NT2/D1 (cell line): ENCODE measurements at regions not wholly inside any gene's neighbourhood (a gene's known extent, or its start where the extent isn't known, plus 50 kb on each side); places are given as distances from the start of the nearest gene placed in this dataset.

Experiments
- DNase-seq: peaks from one replicate; pipeline ENCODE4 v3.0.0-alpha.2; 2011; ENCODE audit warnings: low read depth, low spot score
- H3K27me3 ChIP-seq: 2 replicates; pipeline ENCODE4 v1.6.0; 2011; ENCODE audit warnings: mild to moderate bottlenecking; ENCODE audit not compliant: insufficient read length, insufficient read depth
- H3K36me3 ChIP-seq: 2 replicates; pipeline ENCODE4 v1.6.1; 2011; ENCODE audit warnings: mild to moderate bottlenecking, low read length, mixed read lengths; ENCODE audit not compliant: insufficient read depth, insufficient read length
- H3K4me1 ChIP-seq: 2 replicates; pipeline ENCODE4 v1.5.1; 2011; ENCODE audit not compliant: insufficient read depth, insufficient read length
- H3K4me3 ChIP-seq: 2 replicates; pipeline ENCODE4 v1.5.1; 2011; ENCODE audit warnings: low read depth; ENCODE audit not compliant: insufficient read length
- H3K9ac ChIP-seq: 2 replicates; pipeline ENCODE4 v1.6.0; 2011; ENCODE audit warnings: low read depth; ENCODE audit not compliant: insufficient read length
- H3K9me3 ChIP-seq: 2 replicates; pipeline ENCODE4 v1.5.1; 2011; ENCODE audit warnings: mild to moderate bottlenecking, low read length; ENCODE audit not compliant: insufficient read depth
- SUZ12 ChIP-seq: IDR thresholded peaks from 2 replicates; pipeline ENCODE4 v1.6.1; 2011; ENCODE audit not compliant: insufficient read length, insufficient read depth; ENCODE audit errors: extremely low read depth
- YY1 ChIP-seq: IDR thresholded peaks from 2 replicates; pipeline ENCODE4 v1.6.1; 2011; ENCODE audit not compliant: insufficient read length, insufficient read depth
- ZNF274 ChIP-seq: IDR thresholded peaks from 2 replicates; pipeline ENCODE4 v1.6.1; 2011; ENCODE audit warnings: mild to moderate bottlenecking, low read depth, low read length

- Histone ChIP-seq H3K4me1 (no peaks in the 10 kb centered on the region), H3K27me3 (no peaks in the 10 kb centered on the region)
- TF ChIP-seq SUZ12: no peak
- no peak for TF ChIP-seq YY1
- no peak for TF ChIP-seq ZNF274
These were observed 74.7 kb upstream of the ADAMTS16 start for GRCh38 chr5:5065472-5065871.

GRCh38 chr5:5066276-5067186, 73.6 kb upstream of the ADAMTS16 start:
- Histone ChIP-seq H3K4me3 (no peak overlapping the region), H3K9ac (no peak overlapping the region), H3K36me3 (no peaks in the 10 kb centered on the region), H3K4me1 (no peaks in the 10 kb centered on the region), H3K9me3 (no peaks in the 10 kb centered on the region; the same call in 1 of the 2 replicates), H3K27me3 (no peaks in the 10 kb centered on the region)
- no peak for DNase-seq
- TF ChIP-seq YY1 (no peak), ZNF274 (no peak), SUZ12 (no peak)

More at GRCh38 chr5:5065472-5065871, 74.7 kb upstream of the ADAMTS16 start:
- H3K9me3 ChIP-seq: no peaks in the 10 kb centered on the region; the same call in 1 of the 2 replicates
- no peak overlapping the region for H3K4me3 ChIP-seq
- no peak for DNase-seq
- H3K36me3 ChIP-seq: no peaks in the 10 kb centered on the region
- H3K9ac ChIP-seq: no peak overlapping the region

- H3K36me3 ChIP-seq: no peaks in the 10 kb centered on the region
- no peak overlapping the region for H3K9ac ChIP-seq
- DNase-seq: no peak
- TF ChIP-seq YY1 (no peak), ZNF274 (no peak), SUZ12 (no peak)
- H3K4me1 ChIP-seq: no peaks in the 10 kb centered on the region
- H3K27me3 ChIP-seq: no peaks in the 10 kb centered on the region
- H3K4me3 ChIP-seq: no peak overlapping the region
- H3K9me3 ChIP-seq: no peaks in the 10 kb centered on the region; the same call in 1 of the 2 replicates
These were observed 70.3 kb upstream of the ADAMTS16 start for GRCh38 chr5:5069851-5070250.

- Histone ChIP-seq H3K9me3 (no peaks in the 10 kb centered on the region; the same call in 1 of the 2 replicates), H3K27me3 (no peaks in the 10 kb centered on the region), H3K36me3 (no peaks in the 10 kb centered on the region), H3K9ac (no peak overlapping the region), H3K4me1 (no peaks in the 10 kb centered on the region), H3K4me3 (no peak overlapping the region)
- TF ChIP-seq SUZ12 (no peak), ZNF274 (no peak), YY1 (no peak)
- no peak for DNase-seq
These were observed 68.6 kb upstream of the ADAMTS16 start for GRCh38 chr5:5071554-5071953.

GRCh38 chr5:5077236-5077635, 62.9 kb upstream of the ADAMTS16 start:
- H3K27me3 ChIP-seq: no peaks in the 10 kb centered on the region
- no peaks in the 10 kb centered on the region for H3K9me3 ChIP-seq
- no peaks in the 10 kb centered on the region for H3K4me1 ChIP-seq
- H3K36me3 ChIP-seq: no peaks in the 10 kb centered on the region
- H3K9ac ChIP-seq: no peak overlapping the region
- TF ChIP-seq ZNF274 (no peak), SUZ12 (no peak), YY1 (no peak)
- no peak overlapping the region for H3K4me3 ChIP-seq
- DNase-seq: no peak

- no peaks in the 10 kb centered on the region for H3K4me1 ChIP-seq
- DNase-seq: peak; percentile 42
- H3K4me3 ChIP-seq: no peak overlapping the region
- no peak overlapping the region for H3K9ac ChIP-seq
- no peaks in the 10 kb centered on the region for H3K27me3 ChIP-seq
- TF ChIP-seq YY1 (no peak), SUZ12 (no peak), ZNF274 (no peak)
- no peaks in the 10 kb centered on the region for H3K9me3 ChIP-seq
- no peaks in the 10 kb centered on the region for H3K36me3 ChIP-seq
These were observed 61.9 kb upstream of the ADAMTS16 start for GRCh38 chr5:5078009-5078897.

- Histone ChIP-seq H3K4me3 (no peak overlapping the region), H3K36me3 (no peaks in the 10 kb centered on the region), H3K4me1 (no peaks in the 10 kb centered on the region), H3K27me3 (no peaks in the 10 kb centered on the region), H3K9ac (no peak overlapping the region), H3K9me3 (no peaks in the 10 kb centered on the region)
- no peak for DNase-seq
- TF ChIP-seq SUZ12: no peak
These were observed 60.3 kb upstream of the ADAMTS16 start for GRCh38 chr5:5079876-5080275.
